ENCODE measurements at regions not wholly inside any gene's neighbourhood (a gene's known extent, or its start where the extent isn't known, plus 50 kb on each side); places are given as distances from the start of the nearest gene placed in this dataset.

- TF ChIP-seq CTCF (IDR thresholded peaks at IDR 0.05) (no peak), POLR2A (IDR thresholded peaks at IDR 0.05) (no peak)
These were observed 158.1 kb upstream of the CHST15 start for GRCh38 chr10:124251317-124252065.

All from Peyer's patch (tissue), 4 donors.